G401.6 (cell line): ENCODE measurements at regions not wholly inside any gene's neighbourhood (a gene's known extent, or its start where the extent isn't known, plus 50 kb on each side); places are given as distances from the start of the nearest gene placed in this dataset.
A peak's percentile ranks its signal among the peaks of the same experiment; 100 is the strongest.

ENCODE experiments used
- FAIRE-seq: peaks from 2 replicates; lab custom pipeline; 2012; peaks lifted over from hg19 to GRCh38; lab: Jason Lieb, UNC

- FAIRE-seq = no peak
Observed at GRCh38 chr1:67991546-67991945, 58.9 kb downstream of the DIRAS3 start.

- no peak for FAIRE-seq
Observed at GRCh38 chr1:67988066-67988465, 62.4 kb downstream of the DIRAS3 start.

- FAIRE-seq = no peak
Observed at GRCh38 chr1:67987046-67987799, 63.2 kb downstream of the DIRAS3 start.

GRCh38 chr1:67983867-67984266, 66.6 kb downstream of the DIRAS3 start:
- FAIRE-seq = no peak

- no peak for FAIRE-seq
Observed at GRCh38 chr1:67980028-67980427, 70.4 kb downstream of the DIRAS3 start.

GRCh38 chr1:67979532-67979931, 70.9 kb downstream of the DIRAS3 start:
- FAIRE-seq = no peak

- no peak for FAIRE-seq
Observed at GRCh38 chr1:67978890-67979516, 71.4 kb downstream of the DIRAS3 start.

GRCh38 chr1:67977756-67978155, 72.7 kb downstream of the DIRAS3 start:
- FAIRE-seq = no peak

GRCh38 chr1:67973051-67973450, 77.4 kb downstream of the DIRAS3 start:
- FAIRE-seq = peak; percentile 49

GRCh38 chr1:67970088-67970487, 80.3 kb downstream of the DIRAS3 start:
- FAIRE-seq = no peak

- FAIRE-seq = no peak
Observed at GRCh38 chr1:67969446-67969845, 81.0 kb downstream of the DIRAS3 start.

- no peak for FAIRE-seq
Observed at GRCh38 chr1:67966666-67967009, 83.8 kb downstream of the DIRAS3 start.

- no peak for FAIRE-seq
Observed at GRCh38 chr1:67965995-67966665, 84.3 kb downstream of the DIRAS3 start.

- FAIRE-seq = no peak
Observed at GRCh38 chr1:67963263-67963662, 87.2 kb downstream of the DIRAS3 start.

- FAIRE-seq = no peak
Observed at GRCh38 chr1:67960766-67961165, 89.7 kb downstream of the DIRAS3 start.

GRCh38 chr1:67958472-67958871, 92.0 kb downstream of the DIRAS3 start:
- FAIRE-seq = no peak

- no peak for FAIRE-seq
Observed at GRCh38 chr1:67957066-67957465, 93.4 kb downstream of the DIRAS3 start.

- FAIRE-seq = no peak
Observed at GRCh38 chr1:67956116-67956515, 94.3 kb downstream of the DIRAS3 start.

- no peak for FAIRE-seq
Observed at GRCh38 chr1:67955591-67955990, 94.8 kb downstream of the DIRAS3 start.

GRCh38 chr1:67953301-67953700, 97.1 kb downstream of the DIRAS3 start:
- no peak for FAIRE-seq

- FAIRE-seq = no peak
Observed at GRCh38 chr1:67952071-67952470, 98.4 kb downstream of the DIRAS3 start.

GRCh38 chr1:67951014-67951413, 99.4 kb downstream of the DIRAS3 start:
- no peak for FAIRE-seq
